Sciatic nerve (tissue), 2 donors: ENCODE measurements at regions not wholly inside any gene's neighbourhood (a gene's known extent, or its start where the extent isn't known, plus 50 kb on each side); places are given as distances from the start of the nearest gene placed in this dataset.

Experiments
- ATAC-seq: fragments of 200-7000 bp; cut with Tn5 transposase; one replicate; pipeline ENCODE4 v1.9.1; 2020; ENCODE audit warnings: mild to moderate bottlenecking, moderate library complexity
- DNase-seq: peaks from one replicate; pipeline ENCODE4 v3.0.0-alpha.2; 2020; ENCODE audit warnings: low spot score
- intact Hi-C: fragments of 100-400 bp; cut with DNase I; formaldehyde crosslinking; loops from one replicate; pipeline ENCODE4 v1.14.2; 2022
- donor health status: DM: no; HTN: no; CAD: no.
- donor health status: DM: no; HTN: no; CAD: no.

GRCh38 chr21:28795251-28795650 is 197.4 kb downstream of the LTN1 start:
- intact Hi-C loops = no loop called here

GRCh38 chr21:28794371-28794851 is 198.3 kb downstream of the LTN1 start:
- intact Hi-C loops = no loop called here
- no peak for DNase-seq
- no peak for ATAC-seq

More at GRCh38 chr21:28795251-28795650, 197.4 kb downstream of the LTN1 start:
- DNase-seq (no peak), ATAC-seq (no peak)

- DNase-seq (no peak), ATAC-seq (no peak)
- intact Hi-C loops = no loop called here
These were observed 199.6 kb downstream of the LTN1 start for GRCh38 chr21:28793043-28793442.

DNA sequence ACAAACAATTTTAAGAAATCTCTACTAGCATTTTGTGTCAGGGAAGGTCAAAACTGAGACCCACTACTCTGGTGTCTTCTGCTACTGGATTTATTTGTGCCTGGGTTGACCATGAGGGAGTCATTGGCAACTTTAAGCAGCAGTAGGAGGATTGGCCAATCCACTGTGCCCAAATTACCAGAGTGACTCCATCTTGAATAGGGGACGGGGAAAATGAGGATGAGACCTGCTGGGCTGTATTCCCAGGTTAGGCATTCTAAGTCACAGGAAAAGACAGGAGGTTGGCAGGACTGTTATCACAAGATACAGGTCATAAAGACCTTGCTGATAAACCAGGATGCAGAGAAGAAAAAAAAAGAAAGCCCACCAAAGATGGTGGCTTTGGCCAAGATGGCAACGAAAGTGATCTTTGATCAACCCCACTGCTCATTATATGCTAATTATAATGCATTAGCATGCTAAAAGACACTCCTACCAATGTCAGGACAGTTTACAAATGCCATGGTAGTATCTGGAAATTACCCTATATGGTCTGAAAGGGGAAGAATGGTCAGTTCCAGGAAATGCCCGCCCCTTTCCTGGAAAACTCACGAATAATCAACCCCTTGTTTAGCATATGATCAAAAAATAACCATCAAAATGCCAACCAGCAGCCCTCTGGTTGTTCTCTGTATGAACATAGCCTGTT is 200.9 kb downstream of the LTN1 start:
- intact Hi-C loops = no loop called here

DNA sequence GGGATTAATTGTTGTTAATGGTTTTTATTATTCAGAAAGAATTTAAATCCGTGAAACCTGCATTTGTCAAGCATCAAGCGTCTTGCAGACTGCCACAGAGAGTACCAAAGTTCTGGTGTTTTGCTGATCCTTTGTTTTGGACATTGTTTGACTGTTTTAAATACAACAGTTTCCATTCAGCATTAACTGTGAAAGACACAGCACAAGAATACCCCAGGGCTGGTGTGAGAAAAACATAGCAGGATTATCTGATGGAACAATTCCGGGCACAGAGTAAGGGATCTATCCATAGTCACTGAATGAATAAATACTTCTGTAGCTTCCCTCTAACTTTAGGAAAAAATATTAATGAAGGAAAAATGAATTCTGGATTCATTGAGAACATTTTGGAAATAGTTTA is 202.3 kb downstream of the LTN1 start:
- DNase-seq (no peak), ATAC-seq (no peak)
- intact Hi-C loops = no loop called here

More for the DNA sequence above, 200.9 kb downstream of the LTN1 start:
- ATAC-seq = no peak
- DNase-seq = no peak

- ATAC-seq (no peak), DNase-seq (no peak)
- intact Hi-C loops = no loop called here
These were observed 203.2 kb downstream of the LTN1 start for GRCh38 chr21:28789523-28789922.

- DNase-seq (no peak), ATAC-seq (no peak)
- intact Hi-C loops = no loop called here
These were observed 204.6 kb downstream of the LTN1 start for GRCh38 chr21:28788030-28788429.

DNA sequence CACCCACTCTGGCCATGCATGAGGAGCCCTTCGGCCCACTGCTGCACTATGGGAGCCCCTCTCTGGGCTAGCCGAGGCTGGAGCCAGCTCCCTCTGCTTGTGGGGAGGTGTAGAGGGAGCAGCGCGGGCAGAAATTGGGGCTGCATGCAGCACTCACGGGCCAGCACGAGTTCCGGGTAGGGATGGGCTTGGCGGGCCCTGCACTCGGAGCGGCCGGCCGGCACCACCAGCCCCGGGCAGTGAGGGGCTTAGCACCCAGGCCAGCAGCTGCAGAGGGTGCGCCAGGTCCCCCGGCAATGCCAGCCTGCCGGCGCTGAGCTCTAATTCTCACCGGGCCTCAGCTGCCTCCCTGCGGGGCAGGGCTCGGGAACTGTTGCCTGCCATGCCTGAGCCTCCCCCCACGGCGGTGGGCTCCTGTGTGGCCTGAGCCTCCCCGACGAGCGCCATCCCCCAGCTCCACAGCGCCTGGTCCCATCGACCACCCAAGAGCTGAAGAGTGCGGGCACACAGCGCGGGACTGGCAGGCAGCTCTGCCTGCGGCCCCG is 209.0 kb downstream of the LTN1 start:
- intact Hi-C loops = no loop called here
- ATAC-seq (no peak), DNase-seq (no peak)

DNA sequence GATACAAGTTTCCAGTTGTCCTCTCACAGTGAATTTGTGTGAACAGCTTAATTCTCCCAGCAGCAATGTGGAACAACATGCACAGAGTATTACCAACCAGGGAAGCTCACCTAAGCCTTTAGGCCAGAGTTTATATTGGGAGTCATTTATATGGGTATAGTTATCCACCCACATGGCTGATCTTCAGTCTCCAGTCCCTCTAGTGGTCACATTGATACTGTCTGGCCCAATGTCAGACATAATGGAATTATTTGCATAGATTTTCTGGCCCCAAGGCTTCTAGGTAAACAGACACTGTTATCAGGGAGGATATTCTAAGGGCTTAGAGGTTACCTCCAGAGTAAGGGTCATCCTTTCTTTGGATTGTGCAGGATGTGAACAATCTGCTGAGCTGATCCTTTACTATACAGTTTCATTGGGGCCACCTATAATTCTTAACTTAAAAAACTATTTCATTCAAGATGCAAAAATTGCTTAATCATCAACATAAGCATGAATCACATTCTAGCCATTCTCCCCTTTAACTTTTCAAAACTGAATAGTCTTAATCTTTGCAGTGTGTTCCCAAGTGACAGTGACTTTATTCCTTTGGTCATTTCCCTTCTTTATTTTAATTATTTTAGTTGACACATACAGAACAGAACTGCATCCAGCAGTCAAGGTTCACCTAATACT is 210.9 kb downstream of the LTN1 start:
- intact Hi-C loops = no loop called here
- DNase-seq (no peak), ATAC-seq (no peak)

DNA sequence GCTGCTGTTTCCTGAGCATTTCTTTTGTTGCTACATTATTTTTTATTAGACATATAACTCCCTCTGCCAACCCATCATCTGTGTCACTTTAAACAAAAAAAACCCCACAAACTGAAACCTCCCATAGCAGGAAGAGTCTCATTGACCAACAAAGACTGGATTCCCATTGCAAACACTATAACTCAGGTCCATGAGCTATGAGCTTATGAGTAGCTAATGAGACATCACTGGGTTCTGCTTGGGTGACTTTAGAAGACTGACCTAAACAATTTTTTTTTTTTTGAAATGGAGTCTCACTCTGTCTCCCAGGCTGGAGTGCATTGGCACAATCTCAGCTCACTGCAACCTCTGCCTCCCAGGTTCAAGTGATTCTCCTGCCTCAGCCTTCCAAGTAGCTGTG is 212.8 kb downstream of the LTN1 start:
- DNase-seq (no peak), ATAC-seq (no peak)
- intact Hi-C loops = no loop called here

GRCh38 chr21:28776251-28776650 is 216.4 kb downstream of the LTN1 start:
- intact Hi-C loops = no loop called here
- DNase-seq (no peak), ATAC-seq (no peak)

- ATAC-seq (no peak), DNase-seq (no peak)
- intact Hi-C loops = no loop called here
These were observed 217.6 kb downstream of the LTN1 start for GRCh38 chr21:28775071-28775470.

DNA sequence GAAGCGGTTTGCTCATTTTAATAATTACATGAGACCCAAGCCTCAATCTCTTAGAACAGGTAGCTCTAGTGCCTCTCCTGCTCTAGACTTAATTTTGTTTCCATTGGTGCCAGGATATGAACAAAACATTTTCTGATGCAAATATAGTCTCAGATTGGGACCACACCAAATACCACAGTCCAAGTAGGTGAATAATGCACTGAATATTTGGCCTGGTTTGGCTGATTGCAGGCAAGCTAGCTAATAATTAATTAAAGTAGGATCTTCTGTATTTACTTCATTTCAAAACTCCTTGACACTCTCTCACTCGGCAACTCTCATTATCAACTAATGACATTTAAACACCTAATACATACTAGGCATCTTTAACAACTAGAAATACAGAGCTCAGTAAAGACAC is 219.6 kb downstream of the LTN1 start:
- DNase-seq (no peak), ATAC-seq (no peak)
- intact Hi-C loops = no loop called here

GRCh38 chr21:28771790-28772501 is 220.7 kb downstream of the LTN1 start:
- ATAC-seq = peak; percentile 77
- no peak for DNase-seq
- intact Hi-C loops = no loop called here

DNA sequence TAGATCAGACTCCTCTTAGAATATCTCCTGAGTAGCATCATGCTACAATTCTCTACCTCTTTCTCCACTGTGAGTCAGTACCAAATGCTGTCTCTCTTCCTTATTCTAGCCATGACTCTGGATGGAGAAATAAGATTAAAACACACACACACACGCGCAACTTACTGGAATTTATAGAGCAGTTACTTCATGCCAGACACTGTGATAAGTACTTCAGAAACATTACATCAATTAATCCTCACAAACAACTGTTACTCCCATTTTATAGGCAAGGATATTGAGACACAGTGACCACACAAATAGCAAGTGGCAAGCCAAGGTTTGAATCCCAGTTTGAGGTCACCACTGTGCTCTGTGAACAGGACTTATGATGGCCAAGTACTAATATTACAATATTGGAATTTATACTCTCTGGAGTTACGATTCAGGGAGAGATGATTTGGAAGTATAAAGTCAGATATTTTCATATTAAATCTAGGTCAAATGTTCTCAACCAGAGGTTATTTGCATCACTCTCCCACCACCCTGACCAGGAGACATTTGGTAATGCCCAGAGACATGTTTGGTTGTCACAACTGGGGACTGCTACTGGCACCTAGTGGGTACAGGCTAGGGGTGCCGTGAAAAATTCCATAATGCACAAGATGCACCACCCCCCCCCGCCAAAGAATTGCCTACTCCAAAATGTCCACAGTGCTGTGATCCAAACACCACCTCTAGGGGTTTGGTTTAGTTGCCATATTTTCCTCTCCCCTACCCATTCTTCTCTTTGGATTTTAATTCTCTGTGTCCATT is 221.6 kb downstream of the LTN1 start:
- ATAC-seq (peak; percentile 54), DNase-seq (no peak)
- intact Hi-C loops = no loop called here

GRCh38 chr21:28769683-28770082 is 223.0 kb downstream of the LTN1 start:
- no peak for ATAC-seq
- intact Hi-C loops = no loop called here

GRCh38 chr21:28768753-28769152 is 223.9 kb downstream of the LTN1 start:
- intact Hi-C loops = no loop called here
- ATAC-seq = no peak
- no peak for DNase-seq

More at GRCh38 chr21:28769683-28770082, 223.0 kb downstream of the LTN1 start:
- no peak for DNase-seq

DNA sequence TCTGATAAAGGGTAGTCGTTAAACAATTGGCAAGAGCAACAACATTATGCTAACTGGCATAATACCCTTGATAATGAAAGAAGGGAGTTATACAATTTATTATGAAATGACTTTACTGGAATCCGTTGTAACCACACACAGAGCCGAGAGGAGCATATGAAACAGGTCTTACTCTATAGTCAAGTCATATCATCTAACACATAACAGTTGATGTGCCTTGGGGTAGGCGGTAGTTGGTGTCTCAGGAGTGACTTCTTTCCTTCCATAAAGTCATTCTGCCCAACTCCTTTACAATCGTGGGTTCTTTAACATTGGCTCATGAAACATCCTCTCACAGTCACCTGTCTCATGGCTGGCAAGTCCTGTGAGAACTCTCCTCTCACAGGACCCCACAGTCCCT is 225.2 kb downstream of the LTN1 start:
- intact Hi-C loops = no loop called here
- ATAC-seq = no peak
- no peak for DNase-seq

DNA sequence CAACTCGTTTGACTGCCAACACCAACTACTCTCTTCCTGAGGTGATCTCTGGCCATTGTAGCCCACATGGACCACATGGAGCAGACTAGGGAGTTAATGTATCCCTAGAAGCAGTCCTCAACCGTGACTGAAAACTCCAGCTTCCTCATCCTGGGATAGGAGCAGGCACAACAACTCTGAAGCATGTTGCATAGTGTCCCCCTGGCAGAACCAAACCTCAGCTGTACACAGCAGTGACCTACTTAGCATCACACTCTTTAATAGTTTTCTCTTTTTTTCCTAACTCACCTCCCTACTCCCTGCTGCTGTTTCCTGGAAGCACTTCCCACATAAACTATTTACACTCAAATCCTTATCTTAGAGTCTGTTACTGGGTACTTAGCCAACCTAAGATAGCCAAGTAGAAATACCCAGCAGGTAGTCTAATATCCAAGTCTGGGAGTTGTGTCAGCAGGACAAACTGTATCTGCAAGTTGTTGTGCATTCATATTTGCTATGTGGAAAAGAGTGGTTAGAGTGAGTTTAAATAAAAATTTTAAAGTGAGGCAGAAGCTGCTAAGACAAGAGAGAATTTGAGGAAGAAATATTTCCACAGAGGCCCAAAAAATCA is 228.8 kb downstream of the LTN1 start:
- ATAC-seq (no peak), DNase-seq (no peak)
- intact Hi-C loops = no loop called here
